Trophoblast cell (in vitro differentiated cells and primary cell): ENCODE measurements at regions not wholly inside any gene's neighbourhood (a gene's known extent, or its start where the extent isn't known, plus 50 kb on each side); places are given as distances from the start of the nearest gene placed in this dataset.
A peak's percentile ranks its signal among the peaks of the same experiment; 100 is the strongest.

Experiments
- DNase-seq, 2 donors: peaks; one replicate each; pipeline ENCODE4 v3.0.0-alpha.2; 2016
- H2AFZ ChIP-seq: 2 replicates; pipeline ENCODE4 v1.6.1; 2013; ENCODE audit warnings: low read length, moderate library complexity, mild to moderate bottlenecking; ENCODE audit not compliant: insufficient read depth, poor library complexity
- H2AK5ac ChIP-seq: 2 replicates; pipeline ENCODE4 v1.6.1; 2013; ENCODE audit warnings: mild to moderate bottlenecking, low read length
- H2BK120ac ChIP-seq: 2 replicates; pipeline ENCODE4 v1.6.1; 2013; ENCODE audit warnings: low read length, mild to moderate bottlenecking, moderate library complexity; ENCODE audit not compliant: insufficient read depth, poor library complexity
- H2BK12ac ChIP-seq: 2 replicates; pipeline ENCODE4 v1.6.1; 2013; ENCODE audit warnings: mild to moderate bottlenecking, low read length, moderate library complexity
- H2BK5ac ChIP-seq: 2 replicates; pipeline ENCODE4 v1.6.1; 2013; ENCODE audit warnings: low read length, low read depth, moderate library complexity, mild to moderate bottlenecking; ENCODE audit not compliant: poor library complexity
- H3K14ac ChIP-seq: 2 replicates; pipeline ENCODE4 v1.6.1; 2013; ENCODE audit warnings: mild to moderate bottlenecking, low read length
- H3K18ac ChIP-seq: 2 replicates; pipeline ENCODE4 v1.6.1; 2013; ENCODE audit warnings: mild to moderate bottlenecking, low read length
- H3K23ac ChIP-seq: 2 replicates; pipeline ENCODE4 v1.6.1; 2013; ENCODE audit warnings: low read length
- H3K27ac ChIP-seq: 2 replicates; pipeline ENCODE4 v1.5.1; 2013; ENCODE audit warnings: low read depth, mild to moderate bottlenecking, inconsistent platforms, low read length, moderate library complexity
- H3K27me3 ChIP-seq: 2 replicates; pipeline ENCODE4 v1.6.1; 2013; ENCODE audit warnings: inconsistent platforms, mild to moderate bottlenecking, low read length, moderate library complexity; ENCODE audit not compliant: insufficient read depth
- H3K36me3 ChIP-seq, 2 experiments: 1 replicate in 1 of 2; 2 replicates in 1 of 2; pipeline ENCODE4 v1.6.1; 2013; ENCODE audit warnings: low read length in 2 of 2, mild to moderate bottlenecking in 2 of 2, moderate library complexity in 1 of 2; ENCODE audit not compliant: insufficient read depth in 2 of 2, control insufficient read depth in 1 of 2
- H3K4ac ChIP-seq: 2 replicates; pipeline ENCODE4 v1.6.1; 2013; ENCODE audit warnings: low read depth, mild to moderate bottlenecking, low read length, moderate library complexity
- H3K4me1 ChIP-seq, 2 experiments: 1 replicate in 1 of 2; 2 replicates in 1 of 2; pipeline ENCODE4 v1.6.1; 2013; ENCODE audit warnings: low read length in 2 of 2, mild to moderate bottlenecking in 2 of 2, moderate library complexity in 1 of 2; ENCODE audit not compliant: insufficient read depth in 2 of 2, control insufficient read depth in 1 of 2
- H3K4me2 ChIP-seq: 2 replicates; pipeline ENCODE4 v1.6.1; 2013; ENCODE audit warnings: inconsistent platforms, mild to moderate bottlenecking, low read length, moderate library complexity
- H3K4me3 ChIP-seq: 2 replicates; pipeline ENCODE4 v1.5.1; 2013; ENCODE audit warnings: mild to moderate bottlenecking, low read depth, low read length, inconsistent platforms
- H3K79me1 ChIP-seq: one replicate; pipeline ENCODE4 v1.6.1; 2013; ENCODE audit warnings: low read length
- H3K79me2 ChIP-seq: 2 replicates; pipeline ENCODE4 v1.6.1; 2013; ENCODE audit warnings: low read length, mild to moderate bottlenecking; ENCODE audit not compliant: control insufficient read depth, insufficient read depth, poor library complexity
- H3K9ac ChIP-seq: 2 replicates; pipeline ENCODE4 v1.6.1; 2013; ENCODE audit warnings: mild to moderate bottlenecking, low read length
- H3K9me3 ChIP-seq: 2 replicates; pipeline ENCODE4 v1.6.1; 2013; ENCODE audit warnings: low read depth, mild to moderate bottlenecking, control low read depth, inconsistent platforms, low read length; ENCODE audit not compliant: insufficient read depth
- H4K12ac ChIP-seq: 2 replicates; pipeline ENCODE4 v1.6.1; 2013; ENCODE audit warnings: low read depth, mild to moderate bottlenecking, low read length, moderate library complexity
- H4K8ac ChIP-seq: 2 replicates; pipeline ENCODE4 v1.6.1; 2013; ENCODE audit warnings: low read depth, mild to moderate bottlenecking, low read length, moderate library complexity
- H4K91ac ChIP-seq: one replicate; pipeline ENCODE4 v1.6.1; 2013; ENCODE audit warnings: low read depth, mild to moderate bottlenecking, low read length, moderate library complexity
- WGBS: extraction: QIAGEN DNeasy Blood & Tissue Kit; methylation state at CpG from one replicate; pipeline ENCODE4 v1.1.7; 2013; ENCODE audit warnings: missing lambda C conversion rate; ENCODE audit not compliant: insufficient read length, insufficient coverage; ENCODE audit errors: extremely low coverage; 5-methylcytosine and 5-hydroxymethylcytosine counted together

- Histone ChIP-seq H2BK12ac (no peak overlapping the region), H3K4me1 (peaks cover 12 to 13% of the 10 kb centered on the region in 2 experiments), H4K12ac (no peak overlapping the region), H2AK5ac (no peak overlapping the region), H2BK5ac (no peak overlapping the region), H3K14ac (no peak overlapping the region), H3K27ac (peak overlapping the region; percentile 17), H2AFZ (no peak overlapping the region), H3K27me3 (no peaks in the 10 kb centered on the region), H3K4ac (no peak overlapping the region), H3K9me3 (no peaks in the 10 kb centered on the region), H2BK120ac (no peak overlapping the region), H3K23ac (no peak overlapping the region), H3K36me3 (no peaks in the 10 kb centered on the region), H3K4me2 (no peak overlapping the region), H3K79me2 (no peaks in the 10 kb centered on the region), H3K4me3 (no peak overlapping the region), H3K18ac (no peak overlapping the region), H4K8ac (no peak overlapping the region), H3K9ac (no peak overlapping the region), H3K79me1 (peaks cover 3% of the 10 kb centered on the region), H4K91ac (no peak overlapping the region)
- no CpG with 5 or more reads among the region's 1 CpG for WGBS
- DNase-seq: peak; percentile 34 to 55
These were observed 163.1 kb upstream of the ADRA1D start for GRCh38 chr20:4412216-4412615.

- no peak overlapping the region for H2AK5ac ChIP-seq
- peak overlapping the region; percentile 12 for H3K27ac ChIP-seq
- H3K4ac ChIP-seq: no peak overlapping the region
- H3K4me1 ChIP-seq: peaks cover 12 to 13% of the 10 kb centered on the region in 2 experiments
- no peak overlapping the region for H3K14ac ChIP-seq
- no peaks in the 10 kb centered on the region for H3K27me3 ChIP-seq
- WGBS: 100% methylated on average over 1 of the region's 4 CpGs
- no peak overlapping the region for H3K4me3 ChIP-seq
- H2BK12ac ChIP-seq: no peak overlapping the region
- H2AFZ ChIP-seq: no peak overlapping the region
- H4K91ac ChIP-seq: peak overlapping the region; percentile 53
- peaks cover 3% of the 10 kb centered on the region for H3K79me1 ChIP-seq
- H2BK5ac ChIP-seq: peak overlapping the region; percentile 13
- H2BK120ac ChIP-seq: peak overlapping the region; percentile 26
- no peak overlapping the region for H3K9ac ChIP-seq
- H4K8ac ChIP-seq: no peak overlapping the region
- DNase-seq: no peak
- no peak overlapping the region for H3K4me2 ChIP-seq
- H3K36me3 ChIP-seq: no peaks in the 10 kb centered on the region
- no peak overlapping the region for H3K23ac ChIP-seq
- no peaks in the 10 kb centered on the region for H3K9me3 ChIP-seq
- no peak overlapping the region for H4K12ac ChIP-seq
- H3K18ac ChIP-seq: no peak overlapping the region
- H3K79me2 ChIP-seq: no peaks in the 10 kb centered on the region
These were observed 162.7 kb upstream of the ADRA1D start for GRCh38 chr20:4411744-4412143.

GRCh38 chr20:4406627-4407026, 157.5 kb upstream of the ADRA1D start:
- no peak overlapping the region for H4K91ac ChIP-seq
- H3K4me2 ChIP-seq: no peak overlapping the region
- no peaks in the 10 kb centered on the region for H3K36me3 ChIP-seq
- no CpG with 5 or more reads among the region's 4 CpGs for WGBS
- H3K14ac ChIP-seq: no peak overlapping the region
- H2BK120ac ChIP-seq: no peak overlapping the region
- H3K18ac ChIP-seq: no peak overlapping the region
- peak; percentile 55 to 61 for DNase-seq
- H3K4me1 ChIP-seq: peaks cover 0 to under 1% of the 10 kb centered on the region in 2 experiments
- no peak overlapping the region for H2BK5ac ChIP-seq
- H3K23ac ChIP-seq: no peak overlapping the region
- H3K9me3 ChIP-seq: no peaks in the 10 kb centered on the region
- H3K79me2 ChIP-seq: no peaks in the 10 kb centered on the region
- H2AK5ac ChIP-seq: no peak overlapping the region
- no peaks in the 10 kb centered on the region for H3K79me1 ChIP-seq
- no peak overlapping the region for H4K12ac ChIP-seq
- no peak overlapping the region for H3K9ac ChIP-seq
- no peak overlapping the region for H3K27ac ChIP-seq
- no peak overlapping the region for H2AFZ ChIP-seq
- H3K4ac ChIP-seq: no peak overlapping the region
- H2BK12ac ChIP-seq: no peak overlapping the region
- no peak overlapping the region for H3K4me3 ChIP-seq
- no peak overlapping the region for H4K8ac ChIP-seq
- H3K27me3 ChIP-seq: no peaks in the 10 kb centered on the region

- Histone ChIP-seq H3K79me1 (no peaks in the 10 kb centered on the region), H3K4me2 (no peak overlapping the region)
- no CpG with 5 or more reads among the region's 3 CpGs for WGBS
These were observed 152.5 kb upstream of the ADRA1D start for GRCh38 chr20:4401601-4402000.

More at GRCh38 chr20:4401601-4402000, 152.5 kb upstream of the ADRA1D start:
- Histone ChIP-seq H3K4me1 (no peaks in the 10 kb centered on the region), H3K23ac (no peak overlapping the region), H3K27ac (no peak overlapping the region), H2AK5ac (no peak overlapping the region), H2BK120ac (no peak overlapping the region), H3K4me3 (no peak overlapping the region), H4K12ac (no peak overlapping the region), H3K79me2 (no peaks in the 10 kb centered on the region), H3K14ac (no peak overlapping the region), H3K9me3 (no peaks in the 10 kb centered on the region), H3K18ac (no peak overlapping the region), H3K4ac (no peak overlapping the region), H3K9ac (no peak overlapping the region), H3K36me3 (no peaks in the 10 kb centered on the region), H4K91ac (no peak overlapping the region), H2BK5ac (no peak overlapping the region), H2BK12ac (no peak overlapping the region), H2AFZ (no peak overlapping the region), H3K27me3 (no peaks in the 10 kb centered on the region), H4K8ac (no peak overlapping the region)
- DNase-seq: no peak
